H1 (cell line): ENCODE measurements at regions not wholly inside any gene's neighbourhood (a gene's known extent, or its start where the extent isn't known, plus 50 kb on each side); places are given as distances from the start of the nearest gene placed in this dataset.

Source experiments
- ATF2 ChIP-seq: IDR thresholded peaks from 2 replicates; pipeline ENCODE4 v1.6.1; 2012; ENCODE audit warnings: low read length, inconsistent platforms

- no peak for TF ChIP-seq ATF2
Observed at GRCh38 chr10:4754143-4754542, 71.9 kb upstream of the AKR1E2 start (continued).
